ENCODE measurements at regions not wholly inside any gene's neighbourhood (a gene's known extent, or its start where the extent isn't known, plus 50 kb on each side); places are given as distances from the start of the nearest gene placed in this dataset.
A peak's percentile ranks its signal among the peaks of the same experiment; 100 is the strongest.

DNA sequence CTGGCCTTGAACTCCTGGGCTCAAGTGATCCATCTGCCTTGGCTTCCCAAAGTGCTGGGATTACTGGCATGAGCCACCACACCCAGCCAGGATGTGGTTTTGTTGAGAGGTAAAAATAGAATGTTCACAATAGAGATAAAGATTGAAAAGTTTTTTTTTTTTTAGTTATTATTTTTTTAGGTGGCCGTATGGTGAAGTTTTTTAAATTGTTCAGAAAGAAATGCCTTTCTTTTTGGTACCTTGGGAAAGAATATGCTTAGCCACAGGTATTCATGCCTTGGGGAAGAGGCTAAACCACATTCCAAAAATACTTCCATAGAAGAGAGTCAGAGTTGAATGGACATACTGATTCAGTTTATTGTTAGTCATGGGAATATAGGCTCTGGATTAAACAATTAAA lies 143.4 kb downstream of the C11orf91 start:
- no peak for DNase-seq (ENCODE audit: low spot score)

- no peak for DNase-seq (ENCODE audit: low spot score)
These were observed 146.4 kb downstream of the C11orf91 start for GRCh38 chr11:33554219-33554618.

- DNase-seq (ENCODE audit: low spot score) = no peak
These were observed 147.1 kb downstream of the C11orf91 start for GRCh38 chr11:33553486-33553885.

DNA sequence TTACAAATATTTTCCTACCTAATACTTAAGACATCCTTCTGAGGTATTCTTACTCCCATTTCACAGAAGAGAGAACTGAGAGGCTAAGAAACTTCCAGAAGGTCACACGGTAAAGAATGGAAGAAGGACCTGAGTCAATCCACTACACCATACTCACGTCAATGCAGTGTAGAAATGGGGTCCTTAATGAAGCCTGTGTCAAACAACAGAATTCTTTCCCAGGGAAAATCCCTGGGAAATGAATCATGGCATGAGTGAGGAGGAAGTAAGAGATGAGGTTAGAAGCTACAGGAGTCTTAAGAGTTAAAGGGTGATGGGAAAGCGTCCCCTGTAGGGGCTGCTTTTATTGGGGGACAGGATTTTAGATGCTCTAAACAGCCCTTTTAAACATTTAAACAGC lies 147.9 kb downstream of the C11orf91 start:
- no peak for DNase-seq (ENCODE audit: low spot score)

- no peak for DNase-seq (ENCODE audit: low spot score)
These were observed 149.6 kb downstream of the C11orf91 start for GRCh38 chr11:33551051-33551450.

GRCh38 chr11:33549483-33549882 lies 151.1 kb downstream of the C11orf91 start:
- DNase-seq (ENCODE audit: low spot score) = no peak

DNA sequence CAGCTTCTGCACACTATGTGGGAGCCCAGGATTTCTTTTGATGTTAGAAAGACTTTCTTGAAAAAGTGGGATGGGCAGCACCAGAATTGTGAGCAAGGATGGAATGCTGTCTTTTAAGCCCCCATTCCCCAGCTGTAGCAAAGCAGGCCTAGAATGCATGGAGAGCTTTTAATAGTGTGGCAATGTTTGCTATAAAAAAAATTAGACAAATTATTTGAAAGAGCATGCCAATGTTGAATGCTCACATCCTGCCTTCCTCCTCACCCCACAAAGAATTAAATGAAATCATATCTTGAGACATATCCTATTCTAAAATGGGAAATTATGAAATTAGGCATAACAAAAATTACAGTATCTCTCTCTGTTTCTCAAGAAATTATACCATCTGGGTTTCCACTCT lies 154.7 kb downstream of the C11orf91 start:
- no peak for DNase-seq (ENCODE audit: low spot score)

DNA sequence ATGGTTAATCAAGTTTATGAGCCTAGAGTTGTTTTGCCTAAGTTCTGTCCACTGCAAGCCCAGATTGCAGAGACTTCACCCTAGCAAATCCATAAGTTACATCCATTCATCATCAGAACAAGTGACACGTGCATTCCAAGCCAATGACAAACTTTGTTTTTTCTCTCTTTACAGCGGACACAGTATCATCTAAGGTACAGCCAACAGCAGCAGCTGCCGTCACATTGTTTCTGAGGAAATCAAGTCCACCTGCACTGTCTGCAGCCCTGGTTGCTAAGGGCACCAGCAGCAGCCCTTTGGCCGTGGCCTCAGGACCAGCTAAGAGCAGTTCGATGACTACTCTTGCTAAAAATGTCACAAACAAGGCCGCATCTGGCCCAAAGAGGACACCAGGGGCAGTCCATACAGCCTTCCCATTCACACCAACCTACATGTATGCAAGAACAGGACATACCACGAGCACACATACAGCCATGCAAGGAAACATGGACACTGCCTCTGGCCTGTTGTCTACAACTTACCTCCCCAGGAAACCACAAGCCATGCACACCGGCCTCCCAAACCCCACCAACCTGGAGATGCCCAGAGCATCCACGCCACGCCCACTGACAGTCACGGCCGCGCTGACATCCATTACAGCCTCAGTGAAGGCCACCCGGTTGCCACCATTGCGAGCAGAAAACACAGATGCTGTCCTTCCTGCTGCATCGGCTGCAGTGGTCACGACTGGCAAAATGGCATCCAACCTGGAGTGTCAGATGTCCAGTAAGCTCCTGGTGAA lies 155.8 kb downstream of the C11orf91 start:
- DNase-seq (ENCODE audit: low spot score) = no peak

GRCh38 chr11:33543823-33544222 lies 156.8 kb downstream of the C11orf91 start:
- no peak for DNase-seq (ENCODE audit: low spot score)

GRCh38 chr11:33542921-33543320 lies 157.7 kb downstream of the C11orf91 start:
- peak; percentile 10 for DNase-seq (ENCODE audit: low spot score)

GRCh38 chr11:33540946-33541915 lies 159.4 kb downstream of the C11orf91 start:
- no peak for DNase-seq (ENCODE audit: low spot score)

DNA sequence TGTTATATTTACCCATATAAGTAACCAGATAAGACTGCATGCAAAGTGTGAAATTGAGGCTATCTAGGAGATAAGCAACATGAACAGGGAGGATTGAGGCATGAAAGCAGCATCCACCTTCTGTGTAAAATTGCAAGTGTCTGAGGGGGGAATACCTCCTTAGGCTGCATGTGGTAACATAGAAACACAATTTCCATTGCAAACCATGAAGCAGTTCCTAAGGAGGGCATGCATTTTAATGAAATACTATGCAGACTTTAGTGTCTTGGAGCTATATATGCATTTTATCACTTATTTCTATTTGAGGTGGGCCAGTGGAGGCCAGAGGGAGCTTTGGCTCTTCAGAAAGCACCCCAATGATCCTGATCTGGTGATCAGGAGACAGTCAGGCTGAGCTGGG lies 160.2 kb downstream of the C11orf91 start:
- DNase-seq (ENCODE audit: low spot score) = no peak

- DNase-seq (ENCODE audit: low spot score) = no peak
These were observed 160.9 kb downstream of the C11orf91 start for GRCh38 chr11:33539751-33540150.

DNA sequence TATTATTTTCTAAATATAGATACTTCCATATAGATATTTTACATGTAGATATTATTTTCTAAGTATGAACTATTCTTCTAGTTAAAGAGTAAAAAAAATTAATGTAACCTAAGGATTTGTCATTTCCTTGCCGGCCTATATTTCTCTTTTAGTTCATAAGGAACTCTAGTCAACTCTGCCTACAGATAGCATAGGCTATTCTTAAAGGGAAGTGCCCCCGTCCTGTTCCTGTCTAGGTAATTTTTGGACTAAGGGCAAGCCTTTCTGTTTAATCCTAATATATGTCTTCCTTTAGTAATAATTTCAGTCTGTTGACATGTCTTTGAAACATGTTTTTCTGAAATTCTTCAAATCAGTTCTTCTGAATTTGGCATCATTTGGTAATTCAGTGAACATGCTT lies 161.9 kb downstream of the C11orf91 start:
- DNase-seq (ENCODE audit: low spot score) = no peak

DNA sequence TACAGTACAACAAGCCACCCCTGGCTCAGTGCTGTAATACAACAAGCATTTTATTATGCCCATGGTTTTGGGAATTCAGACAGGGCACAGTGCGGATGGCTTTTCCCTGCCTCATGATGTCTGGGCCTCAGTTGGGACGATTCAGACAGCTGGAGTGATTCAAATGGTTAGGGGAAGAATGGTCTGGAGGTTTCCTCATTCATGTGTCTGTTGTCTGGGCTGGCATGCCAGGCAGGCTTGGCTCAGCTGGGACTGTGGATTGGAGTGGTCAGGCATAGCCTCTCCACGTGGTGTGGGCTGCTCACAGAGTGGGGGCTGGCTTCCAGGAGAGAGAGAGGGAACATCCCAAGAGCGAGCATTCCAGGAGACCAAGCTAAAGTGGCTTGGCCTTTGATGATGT lies 164.4 kb downstream of the C11orf91 start:
- DNase-seq (ENCODE audit: low spot score) = no peak

DNA sequence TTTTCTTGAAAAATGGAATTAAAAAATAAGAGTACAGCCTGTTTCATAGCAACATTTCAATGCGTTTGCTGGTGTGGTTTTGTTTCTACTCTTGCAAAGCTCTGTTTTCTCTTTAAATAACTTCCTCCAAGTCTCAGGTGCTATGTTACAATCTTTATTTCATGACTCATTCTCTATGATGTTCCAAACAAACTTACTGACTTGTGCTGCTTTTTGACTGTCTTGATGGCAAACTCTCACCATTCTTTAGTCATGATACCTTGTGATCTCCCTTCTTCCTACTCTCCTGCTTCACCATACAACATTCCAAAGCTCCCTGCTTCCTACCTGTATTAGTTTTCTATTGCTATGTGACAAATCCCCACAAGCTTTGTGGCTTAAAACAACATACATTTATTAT lies 166.1 kb downstream of the C11orf91 start:
- DNase-seq (ENCODE audit: low spot score) = no peak

GRCh38 chr11:33533386-33534052 lies 167.1 kb downstream of the C11orf91 start:
- DNase-seq (ENCODE audit: low spot score) = no peak

DNA sequence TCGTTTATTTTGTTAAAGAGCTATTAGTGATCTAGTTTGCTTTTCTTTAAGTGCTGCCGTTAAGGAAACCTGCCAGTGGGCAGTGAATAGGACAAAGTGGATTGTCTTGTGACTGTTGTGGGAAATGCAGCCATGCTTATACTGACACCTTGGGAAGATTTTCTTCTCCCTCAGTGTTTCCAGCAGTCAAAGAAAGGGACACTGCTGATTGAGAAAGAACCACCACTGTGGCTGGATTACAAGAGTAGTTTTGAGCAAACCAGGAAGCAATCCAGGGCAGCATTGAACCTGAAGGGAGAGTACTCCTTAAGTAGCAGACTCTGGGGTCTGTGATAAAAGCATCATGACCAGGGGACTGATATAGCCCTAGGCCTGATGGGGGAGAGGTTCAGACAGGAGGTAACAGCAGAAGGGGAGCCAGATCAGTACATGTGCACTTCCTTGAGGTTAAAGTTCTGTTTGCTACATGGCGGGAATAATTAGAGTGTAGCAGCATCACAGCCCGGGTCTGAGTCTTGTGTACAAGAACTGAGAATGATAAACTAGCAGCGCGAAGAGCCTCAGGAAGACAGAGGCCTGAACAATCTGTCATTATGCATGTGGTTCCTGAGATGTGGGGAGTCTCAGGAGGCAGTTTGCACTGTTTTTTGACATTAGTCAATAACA lies 167.8 kb downstream of the C11orf91 start:
- no peak for DNase-seq (ENCODE audit: low spot score)

- no peak for DNase-seq (ENCODE audit: low spot score)
These were observed 168.4 kb downstream of the C11orf91 start for GRCh38 chr11:33532257-33532656.

- DNase-seq (ENCODE audit: low spot score) = no peak
These were observed 168.9 kb downstream of the C11orf91 start for GRCh38 chr11:33531743-33532181.

GRCh38 chr11:33530815-33531214 lies 169.8 kb downstream of the C11orf91 start:
- no peak for DNase-seq (ENCODE audit: low spot score)

DNA sequence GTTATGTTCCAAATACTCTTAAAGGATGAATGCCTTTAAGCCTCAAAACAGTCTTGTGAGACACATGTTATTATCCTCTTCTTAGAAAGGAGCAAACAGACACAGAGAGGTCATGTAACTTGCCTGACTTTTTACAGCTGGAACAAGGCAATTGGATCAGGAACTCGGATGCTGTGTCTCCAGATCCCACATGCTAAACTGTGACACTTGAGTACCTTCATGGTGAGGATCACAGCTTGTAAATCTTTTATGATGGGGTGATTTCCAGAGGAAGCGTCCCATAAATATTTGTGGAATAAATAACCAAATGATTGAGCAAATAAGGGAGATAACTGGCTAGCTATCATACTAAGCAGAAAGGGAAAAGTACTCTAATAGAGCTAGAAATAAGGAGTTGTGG lies 171.2 kb downstream of the C11orf91 start:
- DNase-seq (ENCODE audit: low spot score) = no peak
